CD14-positive monocyte (primary cell): ENCODE measurements at regions not wholly inside any gene's neighbourhood (a gene's known extent, or its start where the extent isn't known, plus 50 kb on each side); places are given as distances from the start of the nearest gene placed in this dataset.

ENCODE experiments used
- DNase-seq, 3 donors: peaks; one replicate each; pipeline ENCODE4 v3.0.0-alpha.2; 2011 to 2022
- H2AFZ ChIP-seq: 2 replicates; pipeline ENCODE4 v1.6.0; 2012; ENCODE audit warnings: mild to moderate bottlenecking, low read depth, low read length, inconsistent platforms; ENCODE audit not compliant: insufficient read depth, poor library complexity, severe bottlenecking
- H3K27ac ChIP-seq, 2 donors: 1 replicate in 1 of 2; 2 replicates in 1 of 2; pipeline ENCODE4 v1.5.1; 2012 to 2013; ENCODE audit warnings: low read length in 2 of 2, control low read depth in 1 of 2, inconsistent platforms in 1 of 2, low read depth in 1 of 2, mild to moderate bottlenecking in 1 of 2
- H3K27me3 ChIP-seq, 2 donors: one replicate each; pipeline versions ENCODE4 v1.6.0 to v1.6.1; 2011 to 2013; ENCODE audit warnings: low read length in 2 of 2; ENCODE audit not compliant: control insufficient read depth in 2 of 2, insufficient read depth in 2 of 2
- H3K36me3 ChIP-seq, 2 donors: replicated peaks in 1 of 2; 1 replicate in 1 of 2; 2 replicates in 1 of 2; pipeline versions ENCODE4 v1.5.1 to v1.6.1; 2012 to 2013; ENCODE audit warnings: low read length in 2 of 2, control low read depth in 1 of 2, inconsistent platforms in 1 of 2, mild to moderate bottlenecking in 1 of 2; ENCODE audit not compliant: insufficient read depth in 2 of 2, control insufficient read depth in 1 of 2
- H3K4me1 ChIP-seq, 2 donors: 1 replicate in 1 of 2; 2 replicates in 1 of 2; pipeline versions ENCODE4 v1.5.1 to v1.6.1; 2012 to 2013; ENCODE audit warnings: low read length in 2 of 2, control low read depth in 1 of 2, inconsistent platforms in 1 of 2, mild to moderate bottlenecking in 1 of 2, moderate library complexity in 1 of 2; ENCODE audit not compliant: insufficient read depth in 2 of 2, control insufficient read depth in 1 of 2
- H3K4me2 ChIP-seq: replicated peaks from 2 replicates; pipeline ENCODE3; 2012; ENCODE audit warnings: low read length, moderate library complexity, mild to moderate bottlenecking; ENCODE audit not compliant: poor library complexity, severe bottlenecking; ENCODE audit errors: extremely low read depth
- H3K4me3 ChIP-seq, 3 experiments: fragments of 200-600 bp in 1 of 3; sonication (generic) in 1 of 3; replicated peaks in 1 of 3; 1 replicate in 2 of 3; 2 replicates in 1 of 3; pipeline ENCODE4 v1.5.1; 2011 to 2013; ENCODE audit warnings: low read length in 3 of 3, mild to moderate bottlenecking in 3 of 3, control low read depth in 2 of 3, low read depth in 2 of 3, inconsistent platforms in 1 of 3, moderate library complexity in 1 of 3
- H3K79me2 ChIP-seq: 2 replicates; pipeline ENCODE4 v1.6.0; 2012; ENCODE audit warnings: mild to moderate bottlenecking, control low read depth, inconsistent platforms, low read length, moderate library complexity; ENCODE audit not compliant: insufficient read depth
- H3K9ac ChIP-seq: 2 replicates; pipeline ENCODE4 v1.6.0; 2017; ENCODE audit warnings: low read length, mild to moderate bottlenecking; ENCODE audit not compliant: insufficient read depth, poor library complexity, severe bottlenecking
- H3K9me3 ChIP-seq, 2 donors: replicated peaks in 1 of 2; 1 replicate in 1 of 2; 2 replicates in 1 of 2; pipeline versions ENCODE4 v1.5.1 to v1.6.1; 2012 to 2013; ENCODE audit warnings: low read length in 2 of 2, control low read depth in 1 of 2; ENCODE audit not compliant: control insufficient read depth in 1 of 2, insufficient read depth in 1 of 2
- H4K20me1 ChIP-seq: 2 replicates; pipeline ENCODE4 v1.6.0; 2012; ENCODE audit warnings: mild to moderate bottlenecking, low read length, control low read depth, moderate library complexity; ENCODE audit not compliant: insufficient read depth
- H3K27ac Mint-ChIP-seq, 7 donors: one replicate each; pipeline ENCODE4 v1.8.0; 2020; ENCODE audit warnings: mild to moderate bottlenecking in 7 of 7, mixed read lengths in 7 of 7, moderate library complexity in 6 of 7, inconsistent platforms in 2 of 7
- H3K27me3 Mint-ChIP-seq, 3 donors: one replicate each; pipeline ENCODE4 v1.8.0; 2021 to 2022; ENCODE audit warnings: low read depth in 3 of 3, mild to moderate bottlenecking in 3 of 3, mixed read lengths in 3 of 3, moderate library complexity in 3 of 3, inconsistent platforms in 1 of 3
- H3K36me3 Mint-ChIP-seq, 2 donors: one replicate each; pipeline ENCODE4 v1.8.0; 2020; ENCODE audit warnings: mixed read lengths in 2 of 2, inconsistent platforms in 1 of 2, mild to moderate bottlenecking in 1 of 2
- H3K4me1 Mint-ChIP-seq: one replicate; pipeline ENCODE4 v1.8.0; 2020; ENCODE audit warnings: mild to moderate bottlenecking, mixed read lengths
- H3K4me3 Mint-ChIP-seq, 2 donors: one replicate each; pipeline ENCODE4 v1.8.0; 2020; ENCODE audit warnings: mild to moderate bottlenecking in 2 of 2, mixed read lengths in 2 of 2, moderate library complexity in 1 of 2
- H3K9me3 Mint-ChIP-seq, 7 donors: one replicate each; pipeline ENCODE4 v1.8.0; 2020 to 2022; ENCODE audit warnings: mixed read lengths in 7 of 7, mild to moderate bottlenecking in 6 of 7, moderate library complexity in 6 of 7, inconsistent platforms in 2 of 7
- CTCF ChIP-seq: fragments of 200-600 bp; IDR thresholded peaks from one replicate; pipeline ENCODE4 v1.8.0; 2022; ENCODE audit warnings: antibody characterized with exemption, mild to moderate bottlenecking
- WGBS: methylation state at CpG from one replicate; pipeline ENCODE4 v1.1.5; 2013; ENCODE audit warnings: missing lambda C conversion rate; ENCODE audit not compliant: insufficient coverage; 5-methylcytosine and 5-hydroxymethylcytosine counted together
- intact Hi-C, 2 donors: fragments of 100-400 bp; cut with micrococcal nuclease; formaldehyde crosslinking; loops; one replicate each; pipeline versions ENCODE4 v1.15.0 to v1.15.1; 2023

GRCh38 chr4:83722730-83723269 is 186.9 kb downstream of the GPAT3 start:
- intact Hi-C loops: no loop called here
- no peak for TF ChIP-seq CTCF
- Mint-ChIP-seq H3K4me3 (no peak overlapping the region), H3K9me3 (peaks cover 0 to 5% (median 2%) of the 10 kb centered on the region in 7 donors), H3K4me1 (peaks cover 19% of the 10 kb centered on the region), H3K27ac (no peak overlapping the region), H3K36me3 (no peaks in the 10 kb centered on the region), H3K27me3 (peaks cover 0 to 5% (median 4%) of the 10 kb centered on the region in 3 donors)
- Histone ChIP-seq H3K4me2 (no peak overlapping the region), H3K36me3 (no peaks in the 10 kb centered on the region), H3K27me3 (peaks cover 0 to 2% of the 10 kb centered on the region in 2 donors), H3K9me3 (no peaks in the 10 kb centered on the region), H3K4me1 (peaks cover 6 to 11% of the 10 kb centered on the region in 2 donors), H2AFZ (no peak overlapping the region), H4K20me1 (no peaks in the 10 kb centered on the region), H3K27ac (no peak overlapping the region), H3K4me3 (no peak overlapping the region), H3K9ac (no peak overlapping the region), H3K79me2 (no peaks in the 10 kb centered on the region)
- 84% methylated on average over 4 of the region's 5 CpGs for WGBS
- no peak for DNase-seq

- Histone ChIP-seq H3K9ac (no peak overlapping the region), H3K27ac (no peak overlapping the region), H3K36me3 (no peaks in the 10 kb centered on the region), H3K79me2 (no peaks in the 10 kb centered on the region), H3K4me3 (no peak overlapping the region), H3K9me3 (no peaks in the 10 kb centered on the region), H3K4me2 (no peak overlapping the region), H4K20me1 (no peaks in the 10 kb centered on the region), H3K27me3 (no peaks in the 10 kb centered on the region), H2AFZ (no peak overlapping the region), H3K4me1 (peaks cover 6 to 11% of the 10 kb centered on the region in 2 donors)
- peaks cover 0 to 6% (median 3%) of the 10 kb centered on the region in 7 donors for H3K9me3 Mint-ChIP-seq
- no peak overlapping the region for H3K4me3 Mint-ChIP-seq
- peak; percentile 50 to 58 (median 55) for DNase-seq
- peaks cover 2 to 9% (median 7%) of the 10 kb centered on the region in 3 donors for H3K27me3 Mint-ChIP-seq
- peaks cover 20% of the 10 kb centered on the region for H3K4me1 Mint-ChIP-seq
- no peak for TF ChIP-seq CTCF
- intact Hi-C loops: no loop called here
- H3K27ac Mint-ChIP-seq: peak overlapping the region in 3 of 7 donors; percentile 41 to 77 (median 56)
- H3K36me3 Mint-ChIP-seq: no peaks in the 10 kb centered on the region
These were observed 181.0 kb downstream of the GPAT3 start for GRCh38 chr4:83716874-83717273.
